Colonic mucosa (tissue), 4 donors: ENCODE measurements at regions not wholly inside any gene's neighbourhood (a gene's known extent, or its start where the extent isn't known, plus 50 kb on each side); places are given as distances from the start of the nearest gene placed in this dataset.

Experiments used
- DNase-seq: peaks from one replicate; pipeline ENCODE4 v3.0.0-alpha.2; 2020
- H3K27ac ChIP-seq: fragments of 200-600 bp; one replicate; pipeline ENCODE4 v1.8.0; 2021
- H3K27me3 ChIP-seq: fragments of 200-600 bp; one replicate; pipeline ENCODE4 v1.8.0; 2021
- H3K36me3 ChIP-seq: fragments of 200-600 bp; one replicate; pipeline ENCODE4 v1.8.0; 2021
- H3K4me1 ChIP-seq: fragments of 200-600 bp; one replicate; pipeline ENCODE4 v1.8.0; 2021; ENCODE audit warnings: mild to moderate bottlenecking
- H3K4me3 ChIP-seq: fragments of 200-600 bp; one replicate; pipeline ENCODE4 v1.8.0; 2021
- H3K9ac ChIP-seq, 2 donors: one replicate each; pipeline ENCODE4 v1.7.0; 2013; ENCODE audit warnings: control low read depth in 2 of 2, low read depth in 2 of 2, low read length in 2 of 2
- H3K9me3 ChIP-seq: fragments of 200-600 bp; one replicate; pipeline ENCODE4 v1.8.0; 2021
- CTCF ChIP-seq: fragments of 200-600 bp; IDR thresholded peaks from one replicate; pipeline ENCODE4 v1.8.0; 2022; ENCODE audit warnings: antibody characterized with exemption, mild to moderate bottlenecking
- intact Hi-C: fragments of 100-400 bp; cut with DNase I; formaldehyde crosslinking; loops from one replicate; pipeline ENCODE4 v1.14.1; 2022
- donor health status: healthy.
- donor health status: DM: no; HTN: no; CAD: no.
- donor health status: DM: no; HTN: no; CAD: no.

- H3K27ac ChIP-seq, result no peak overlapping the region
- DNase-seq, result no peak
- H3K4me3 ChIP-seq, result no peak overlapping the region
- H3K9ac ChIP-seq, result no peak overlapping the region
- no peaks in the 10 kb centered on the region for H3K27me3 ChIP-seq
- H3K4me1 ChIP-seq, result no peaks in the 10 kb centered on the region
- H3K9me3 ChIP-seq, result no peaks in the 10 kb centered on the region
- TF ChIP-seq CTCF, result no peak
- intact Hi-C loops, result no loop called here
- H3K36me3 ChIP-seq, result no peaks in the 10 kb centered on the region
Observed at GRCh38 chr2:11071939-11072338, 83.3 kb upstream of the SLC66A3 start.

GRCh38 chr2:11072550-11072949 lies 82.7 kb upstream of the SLC66A3 start:
- no peaks in the 10 kb centered on the region for H3K36me3 ChIP-seq
- H3K9me3 ChIP-seq, result no peaks in the 10 kb centered on the region
- intact Hi-C loops, result no loop called here
- H3K4me3 ChIP-seq, result no peak overlapping the region
- H3K27me3 ChIP-seq, result no peaks in the 10 kb centered on the region
- H3K9ac ChIP-seq, result no peak overlapping the region
- H3K4me1 ChIP-seq, result no peaks in the 10 kb centered on the region
- no peak overlapping the region for H3K27ac ChIP-seq
- DNase-seq, result no peak
- TF ChIP-seq CTCF, result no peak

- no peak overlapping the region for H3K27ac ChIP-seq
- no peaks in the 10 kb centered on the region for H3K27me3 ChIP-seq
- no peaks in the 10 kb centered on the region for H3K36me3 ChIP-seq
- H3K9ac ChIP-seq, result no peak overlapping the region
- TF ChIP-seq CTCF, result peak; percentile 41
- no peak overlapping the region for H3K4me3 ChIP-seq
- no peaks in the 10 kb centered on the region for H3K4me1 ChIP-seq
- no peaks in the 10 kb centered on the region for H3K9me3 ChIP-seq
- intact Hi-C loops, result no loop called here
- peak; percentile 54 for DNase-seq
Observed at GRCh38 chr2:11073251-11073650, 82.0 kb upstream of the SLC66A3 start.

GRCh38 chr2:11073776-11074175 lies 81.5 kb upstream of the SLC66A3 start:
- Histone ChIP-seq H3K4me1 (no peaks in the 10 kb centered on the region), H3K27ac (no peak overlapping the region), H3K9me3 (no peaks in the 10 kb centered on the region), H3K27me3 (no peaks in the 10 kb centered on the region), H3K36me3 (no peaks in the 10 kb centered on the region), H3K4me3 (no peak overlapping the region), H3K9ac (no peak overlapping the region)
- no peak for DNase-seq
- intact Hi-C loops, result no loop called here
- no peak for TF ChIP-seq CTCF

GRCh38 chr2:11074246-11074820 lies 80.9 kb upstream of the SLC66A3 start:
- Histone ChIP-seq H3K27ac (no peak overlapping the region), H3K9me3 (no peaks in the 10 kb centered on the region), H3K36me3 (no peaks in the 10 kb centered on the region), H3K4me1 (no peaks in the 10 kb centered on the region), H3K4me3 (no peak overlapping the region), H3K27me3 (no peaks in the 10 kb centered on the region), H3K9ac (no peak overlapping the region)
- no peak for TF ChIP-seq CTCF
- intact Hi-C loops, result no loop called here
- DNase-seq, result no peak
